ENCODE measurements at regions not wholly inside any gene's neighbourhood (a gene's known extent, or its start where the extent isn't known, plus 50 kb on each side); places are given as distances from the start of the nearest gene placed in this dataset.

DNA sequence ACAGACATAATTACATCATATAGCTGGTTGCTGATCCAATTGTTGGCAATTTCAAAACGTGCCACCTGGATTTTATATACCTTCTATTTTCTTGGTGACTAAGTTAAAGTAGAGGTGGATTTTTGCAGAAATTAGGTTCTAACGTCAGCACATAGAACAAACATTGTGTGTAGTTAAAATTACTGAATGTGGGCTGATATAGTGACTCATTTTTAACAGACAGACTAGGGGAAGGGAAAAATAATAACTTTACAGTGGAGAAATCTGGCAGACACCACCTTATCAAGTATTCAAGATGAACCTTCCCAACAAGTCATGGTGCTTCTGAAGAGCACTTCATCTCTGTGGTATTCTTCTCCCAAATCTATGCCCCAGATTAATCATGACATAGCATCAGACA is 134.5 kb downstream of the UCHL1 start:
- DNase-seq, result no peak

DNA sequence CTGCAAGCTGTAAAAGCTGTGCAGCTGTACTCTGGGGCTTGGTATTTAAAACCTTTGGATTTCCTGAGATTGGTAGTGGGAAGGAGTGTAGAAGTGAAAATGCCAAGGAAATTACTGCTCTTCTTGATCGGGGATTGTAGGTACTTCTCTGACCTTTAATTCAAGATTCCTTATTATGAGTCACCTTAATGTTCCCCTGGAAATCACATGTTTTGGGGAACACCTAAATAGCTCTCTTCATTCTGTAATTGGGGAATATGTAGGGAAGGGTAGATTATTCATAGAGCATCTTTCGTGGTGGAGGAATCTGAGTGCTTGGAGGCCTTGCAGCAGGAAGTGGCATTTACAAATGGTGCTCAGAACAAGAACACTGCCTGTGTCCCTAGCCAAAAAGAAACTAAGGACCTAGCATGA is 137.8 kb downstream of the UCHL1 start:
- no peak for DNase-seq

DNA sequence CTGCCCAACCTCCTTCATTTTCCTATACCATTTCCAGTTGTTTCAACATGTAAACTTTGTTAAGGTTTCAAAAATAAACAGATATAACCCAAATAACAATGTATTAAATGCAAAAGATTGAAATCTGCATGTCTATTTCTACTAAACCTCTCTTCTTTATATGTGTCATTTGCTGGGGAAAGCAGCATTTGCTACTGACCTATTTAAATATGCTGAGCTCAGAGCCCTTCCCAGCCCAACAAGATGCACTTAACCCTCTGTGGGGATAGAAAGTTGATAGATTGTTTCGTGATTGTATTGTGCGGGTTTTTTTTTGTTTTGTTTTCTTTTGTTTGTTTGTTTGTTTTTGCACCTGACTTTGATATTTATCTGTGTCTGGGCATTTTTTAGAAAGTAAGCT is 139.5 kb downstream of the UCHL1 start:
- DNase-seq, result no peak

DNA sequence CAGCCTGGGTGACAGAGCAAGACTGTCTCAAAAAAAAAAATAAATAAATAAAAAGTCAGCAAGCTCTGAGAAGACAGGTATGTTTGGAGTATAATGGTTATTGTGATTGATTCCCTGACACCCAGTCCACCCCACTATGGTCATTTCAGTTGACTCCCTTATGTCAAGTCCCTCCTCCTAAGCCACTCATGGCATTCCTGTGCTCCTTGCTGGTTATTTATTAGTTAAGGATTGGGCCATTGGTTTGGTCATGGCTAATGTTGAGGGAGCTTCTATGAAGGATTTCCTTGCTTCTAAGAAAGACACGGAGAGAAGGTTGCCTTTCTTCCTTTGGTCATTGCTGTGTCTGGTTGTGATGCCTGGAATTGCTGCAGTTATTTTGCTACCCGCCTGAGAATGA is 140.1 kb downstream of the UCHL1 start:
- DNase-seq, result no peak

DNA sequence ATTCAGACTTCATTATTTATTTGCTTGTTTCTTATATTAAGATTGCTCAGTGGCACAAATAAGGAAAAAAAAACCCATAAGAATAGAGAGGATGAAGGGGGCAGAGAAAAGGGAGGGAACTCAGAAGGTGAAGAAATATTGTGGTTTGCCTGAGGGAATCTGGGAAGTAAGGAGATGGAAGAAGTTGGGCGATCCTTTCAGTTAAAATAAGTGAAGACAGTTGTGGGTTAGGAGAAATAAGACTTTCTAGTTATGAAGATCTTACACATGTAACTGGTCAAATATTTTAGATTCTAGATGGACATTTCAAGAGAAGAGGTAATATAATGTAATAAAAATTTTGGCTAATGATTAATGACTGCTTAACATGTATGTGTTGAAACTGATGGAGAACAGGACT is 138.7 kb upstream of the LIMCH1 start:
- no peak for DNase-seq

DNA sequence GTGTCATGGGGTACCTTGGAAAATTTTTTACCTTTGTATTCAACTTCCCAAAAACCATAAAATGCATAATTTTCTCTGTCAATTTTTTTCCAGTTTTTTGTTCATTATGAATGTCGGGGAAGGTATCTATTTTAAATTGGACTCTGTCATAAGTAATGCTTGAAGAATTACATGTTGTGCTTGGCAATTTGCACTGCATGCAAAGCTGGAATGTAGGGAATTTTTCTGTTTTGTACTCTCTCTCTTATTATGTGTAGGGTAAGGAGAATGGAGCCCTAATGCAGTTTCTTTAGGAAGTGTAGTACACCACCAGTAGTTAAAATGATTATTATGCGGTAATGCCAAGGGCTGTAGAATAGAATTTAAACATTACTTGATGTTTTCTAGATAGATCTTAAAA is 137.7 kb upstream of the LIMCH1 start:
- peak; percentile 68 for DNase-seq

DNA sequence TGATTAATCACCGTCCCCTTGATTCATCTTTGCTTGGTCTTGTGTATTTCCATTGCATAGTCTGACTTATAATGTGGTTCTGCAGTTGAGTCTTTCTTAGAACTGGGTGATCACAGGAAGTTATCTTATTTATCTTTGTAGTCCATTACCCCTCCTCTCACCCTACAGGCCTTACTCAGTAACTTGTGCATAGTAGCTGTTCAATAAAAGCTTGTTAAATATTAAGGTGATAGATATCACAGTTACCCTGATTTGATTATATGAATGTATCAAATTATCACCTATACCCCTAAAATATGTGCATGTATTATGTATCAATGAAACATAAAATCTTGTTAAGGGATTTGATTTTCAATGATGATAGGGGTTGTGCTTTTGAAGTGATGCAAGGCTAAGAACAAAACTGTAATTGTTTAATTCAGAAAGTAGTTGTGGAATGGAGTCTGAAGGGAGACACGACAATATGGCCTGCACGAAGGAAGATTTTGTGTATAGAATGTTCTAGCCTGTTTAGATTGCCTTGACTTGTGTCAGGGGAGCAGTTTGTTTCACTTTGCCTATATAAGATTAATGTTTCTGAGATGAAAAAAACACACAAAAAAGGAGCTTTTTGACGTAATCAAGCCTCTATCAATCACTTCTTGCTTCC is 132.4 kb upstream of the LIMCH1 start:
- no peak for DNase-seq

DNA sequence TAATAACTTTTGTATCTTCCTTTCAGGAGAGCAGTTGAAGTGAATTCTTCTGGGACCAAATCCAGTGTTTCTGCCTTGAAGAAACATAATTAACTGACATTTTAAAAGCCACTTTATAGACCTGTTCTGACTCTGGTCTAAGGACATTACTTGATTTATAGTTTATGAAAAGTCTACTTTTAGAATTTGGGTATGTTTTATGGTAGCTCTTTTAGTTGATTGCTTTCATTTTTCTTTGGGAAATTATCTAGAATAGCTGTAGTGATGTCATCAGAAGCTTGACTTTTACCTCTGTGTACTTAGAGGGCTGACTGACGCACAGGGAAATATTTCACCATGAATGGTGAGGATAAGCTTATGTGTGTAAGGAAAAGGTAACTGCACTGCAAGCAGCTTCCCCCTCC is 131.8 kb upstream of the LIMCH1 start:
- no peak for DNase-seq

DNA sequence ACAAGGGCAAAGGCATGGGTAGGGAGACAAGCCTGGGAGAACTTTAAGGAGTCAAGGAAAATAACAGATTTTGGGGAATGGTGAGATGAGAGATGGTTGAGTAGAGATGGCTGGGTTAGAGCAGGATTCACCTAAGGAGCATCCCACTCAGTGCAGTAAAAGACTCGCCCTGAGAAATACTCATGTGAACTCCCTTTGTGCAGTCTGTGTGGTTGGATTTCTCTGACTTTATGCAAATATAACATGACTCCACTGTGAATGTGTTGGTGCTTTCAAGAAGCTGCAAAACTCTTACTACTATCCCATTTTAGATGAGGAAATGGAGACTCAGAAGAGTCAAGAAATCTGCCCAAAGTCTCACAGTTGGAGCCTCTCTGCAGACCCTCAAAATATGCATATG is 129.8 kb upstream of the LIMCH1 start:
- DNase-seq, result no peak

DNA sequence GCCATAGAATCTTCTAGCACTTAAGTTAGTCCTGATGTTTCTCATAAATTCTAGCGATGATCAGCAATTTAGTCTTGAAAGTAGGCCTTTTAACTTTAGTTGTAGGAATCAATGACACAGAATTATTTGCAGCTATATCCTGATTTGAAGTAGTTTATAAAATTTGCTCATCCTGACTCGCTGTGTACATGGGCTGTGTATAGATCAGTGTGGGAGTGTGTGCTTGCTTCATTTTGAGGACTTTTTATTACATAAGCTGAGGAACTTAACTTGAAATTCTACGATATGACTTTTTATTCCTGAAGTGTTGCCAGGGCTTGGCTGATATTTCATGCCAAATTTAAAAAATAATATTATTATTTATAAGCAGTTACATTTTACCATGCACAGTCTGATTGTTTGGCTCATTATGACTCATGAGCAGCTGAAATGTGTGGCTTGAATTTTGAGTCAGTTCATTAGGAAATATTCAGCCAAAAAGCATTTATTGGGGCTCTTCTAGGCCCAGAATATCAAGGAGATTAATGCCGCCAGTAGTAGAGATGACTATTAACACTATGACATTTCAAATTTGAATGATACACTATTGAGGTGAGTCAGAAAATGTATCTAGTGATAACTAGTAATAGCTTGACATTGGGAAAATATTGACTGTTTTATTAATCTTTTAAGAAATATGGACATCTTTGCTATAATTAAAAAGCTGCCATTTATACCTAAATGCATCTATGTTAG is 128.9 kb upstream of the LIMCH1 start:
- no peak for DNase-seq

DNA sequence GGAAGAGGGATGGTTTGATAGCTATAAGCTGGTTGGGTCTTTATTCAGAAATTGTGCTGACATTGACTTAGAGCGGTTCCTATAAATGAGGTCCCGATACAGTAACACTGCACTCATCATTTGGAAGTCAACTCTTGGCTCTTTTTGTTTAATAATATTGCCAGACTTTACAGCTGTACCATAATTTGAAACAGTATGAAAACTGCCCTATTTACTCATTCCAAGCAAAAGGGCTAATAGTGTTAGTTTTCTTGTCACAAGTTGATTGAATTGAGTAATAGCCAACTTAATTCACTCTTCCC is 128.4 kb upstream of the LIMCH1 start:
- DNase-seq, result no peak

DNA sequence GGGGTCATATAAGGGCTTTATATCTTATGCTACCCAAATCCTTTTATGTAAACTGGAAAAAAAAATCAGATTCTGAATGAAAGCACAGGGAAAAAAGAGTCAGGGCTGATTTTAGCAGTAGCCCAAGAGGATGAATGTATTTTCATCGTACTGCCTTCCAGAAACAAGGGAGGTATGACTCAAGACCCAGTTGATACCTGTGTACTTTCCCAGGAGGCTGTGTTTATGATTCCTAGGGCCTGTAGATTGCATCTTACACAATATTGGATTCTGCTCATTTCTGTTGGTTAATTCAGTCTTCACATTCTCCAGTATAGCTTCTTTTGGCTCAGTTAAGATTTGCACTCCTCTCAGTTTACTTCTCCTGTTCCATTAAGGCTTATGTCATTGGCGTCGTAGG is 127.9 kb upstream of the LIMCH1 start:
- no peak for DNase-seq

DNA sequence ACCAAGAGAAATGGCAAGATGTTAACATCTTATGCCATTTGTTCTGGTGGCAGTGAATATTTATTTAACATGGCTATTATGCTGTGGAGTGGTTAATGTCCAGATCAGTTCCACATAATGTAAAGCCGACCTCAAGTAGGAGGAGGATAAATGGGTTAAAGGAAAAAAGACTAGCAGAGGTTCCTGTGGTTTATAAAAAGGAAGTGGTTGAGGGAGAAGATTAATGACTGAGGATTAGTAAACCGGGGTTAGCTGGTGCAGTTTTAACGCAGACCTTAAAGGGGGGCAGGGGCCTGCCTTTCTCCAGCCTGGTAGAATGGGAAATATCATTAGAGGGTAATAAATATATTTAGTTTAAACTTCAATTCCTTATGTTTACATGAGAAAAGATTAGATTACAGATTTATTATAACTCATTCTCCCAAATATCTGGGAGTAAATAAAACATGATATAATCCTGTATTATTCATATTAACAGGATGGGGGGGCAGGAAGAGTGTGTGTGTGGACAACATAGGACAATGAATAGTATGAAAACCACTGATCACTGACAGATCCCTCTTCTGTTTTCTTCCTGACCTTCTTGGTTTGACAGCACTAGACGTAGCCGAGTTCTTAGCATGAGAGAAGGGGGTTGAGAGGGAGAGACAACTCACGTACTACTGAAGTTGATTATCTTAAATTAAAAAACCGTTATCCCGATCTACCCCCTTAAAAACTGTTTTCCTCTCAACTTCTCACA is 124.1 kb upstream of the LIMCH1 start:
- peak; percentile 16 for DNase-seq

DNA sequence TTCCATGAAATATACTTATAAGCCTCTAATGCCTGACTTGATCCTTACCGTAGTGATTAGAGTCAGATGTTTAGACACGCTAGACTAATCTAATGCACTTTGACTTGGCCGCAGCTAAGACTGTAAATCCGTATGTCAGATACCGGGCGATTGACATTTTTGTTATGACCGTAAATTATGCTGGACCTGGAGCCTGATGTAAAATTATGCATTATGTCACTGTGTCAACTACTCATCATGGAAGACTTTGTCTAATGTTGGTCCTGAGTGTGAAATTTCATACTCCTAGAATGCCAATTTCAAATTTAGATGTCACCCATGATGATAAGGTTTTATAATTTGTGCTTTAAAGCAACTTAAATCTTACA is 123.6 kb upstream of the LIMCH1 start:
- no peak for DNase-seq

DNA sequence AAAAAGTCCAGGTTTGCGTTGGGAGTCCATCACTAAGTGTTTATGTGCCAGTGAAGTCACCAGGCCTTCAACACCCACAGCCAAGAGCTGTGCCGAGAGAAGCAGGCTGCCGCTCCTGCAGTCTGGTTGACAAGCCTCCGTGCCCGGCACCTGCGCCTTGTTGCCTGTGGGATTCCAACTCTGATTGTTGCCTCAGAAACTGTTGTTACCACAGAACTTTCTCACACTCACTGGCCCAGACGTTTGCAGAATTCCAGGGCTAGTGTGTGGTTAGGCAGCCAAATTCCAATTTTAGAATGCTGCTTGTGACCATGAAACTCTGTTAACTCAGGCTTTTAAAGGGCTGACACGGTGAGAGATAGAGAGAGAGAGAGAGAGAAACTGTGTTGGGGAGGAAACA is 119.5 kb upstream of the LIMCH1 start:
- DNase-seq, result peak; percentile 55

DNA sequence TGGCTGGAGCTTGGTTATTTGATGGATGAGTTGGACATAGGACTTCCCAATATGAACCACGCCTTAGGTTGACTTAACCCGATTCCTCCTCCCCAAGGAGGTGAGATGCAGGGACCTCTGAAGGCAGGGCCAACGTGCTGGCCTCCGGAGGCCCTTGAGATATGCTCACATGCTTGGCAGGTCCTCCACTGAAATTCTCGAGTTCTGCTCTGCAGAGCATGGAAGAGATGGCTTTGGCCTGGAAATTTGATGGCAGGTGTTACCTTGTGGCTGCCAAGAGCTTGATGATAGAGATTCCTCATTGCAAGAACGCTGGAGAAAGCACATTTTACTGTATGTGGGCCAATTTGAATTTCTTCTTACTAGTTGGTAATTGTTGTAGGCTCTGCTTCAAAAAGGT is 117.4 kb upstream of the LIMCH1 start:
- no peak for DNase-seq

DNA sequence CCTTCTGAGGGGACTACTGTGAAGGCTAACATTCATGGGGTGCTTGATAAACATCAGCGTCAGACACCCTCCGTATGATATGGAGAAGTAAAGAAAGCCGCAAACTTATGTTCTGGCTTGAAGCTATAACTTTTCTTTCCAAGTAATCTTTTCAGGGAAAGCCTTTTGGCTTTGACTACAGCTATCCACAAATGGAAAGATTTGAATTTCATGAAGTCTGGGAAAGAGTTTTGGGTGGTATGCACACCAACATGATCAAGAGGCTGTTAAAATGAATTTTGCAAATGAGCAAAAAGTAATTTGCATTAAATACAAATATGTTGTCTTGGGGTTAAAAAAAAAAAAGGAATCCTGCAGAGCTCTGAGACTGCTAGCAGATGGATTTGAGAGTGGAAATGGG is 114.8 kb upstream of the LIMCH1 start:
- no peak for DNase-seq

DNA sequence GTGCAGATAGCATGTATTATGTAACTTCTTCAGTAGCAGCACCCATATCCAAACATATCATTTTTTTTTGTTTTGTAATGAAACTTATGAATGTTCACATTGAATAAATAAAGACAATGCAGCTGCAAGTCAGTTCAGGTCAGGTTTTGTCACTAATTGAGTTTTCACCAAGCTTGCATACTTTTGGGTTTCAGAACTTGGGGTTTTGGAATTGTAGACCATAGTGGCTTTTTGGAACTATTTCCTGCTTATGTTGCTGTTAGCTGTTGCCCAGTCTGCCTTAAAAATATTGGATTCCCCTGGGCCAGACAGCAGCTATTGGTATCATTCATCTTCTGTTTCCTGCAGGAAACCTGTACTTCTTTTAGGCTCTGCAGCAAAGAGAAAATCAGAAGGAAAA is 113.4 kb upstream of the LIMCH1 start:
- DNase-seq, result no peak

DNA sequence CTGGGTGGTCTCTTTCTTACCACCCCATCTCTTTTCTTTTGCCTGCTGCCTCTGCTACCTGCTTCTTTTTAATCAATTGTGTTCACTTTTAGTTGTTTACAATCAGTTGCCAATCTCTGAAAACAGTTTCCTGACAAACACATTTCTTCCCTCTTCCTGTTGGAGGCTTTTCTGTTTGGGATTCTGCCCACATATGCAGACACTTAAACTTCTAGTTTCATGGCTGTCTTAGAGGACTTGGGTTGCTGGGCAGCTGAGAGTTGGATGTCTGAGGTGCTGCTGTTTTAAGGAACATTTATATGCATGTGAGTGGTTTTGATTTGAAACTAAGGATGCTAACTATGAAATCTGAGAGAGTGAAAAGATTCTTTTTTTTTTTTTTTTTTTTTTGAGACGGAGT is 112.3 kb upstream of the LIMCH1 start:
- no peak for DNase-seq

DNA sequence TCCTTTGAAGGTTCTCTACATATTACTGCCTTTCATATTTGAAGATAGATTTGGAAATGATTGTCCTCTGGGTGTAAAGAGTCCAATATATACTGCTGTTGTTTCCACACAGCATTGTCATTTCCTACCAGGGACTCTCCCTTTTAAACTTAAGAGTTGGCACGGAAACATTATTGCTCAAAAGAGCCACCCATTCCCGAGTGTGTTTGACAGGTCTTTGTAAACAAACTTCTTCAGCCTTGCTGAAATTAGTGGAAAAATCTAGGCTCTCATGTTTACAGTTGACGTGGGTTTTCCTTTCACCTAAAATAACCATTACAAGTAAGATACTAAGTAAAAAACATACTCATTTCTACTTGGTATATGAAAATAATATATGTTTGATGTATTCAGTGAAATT is 111.4 kb upstream of the LIMCH1 start:
- DNase-seq, result no peak

DNA sequence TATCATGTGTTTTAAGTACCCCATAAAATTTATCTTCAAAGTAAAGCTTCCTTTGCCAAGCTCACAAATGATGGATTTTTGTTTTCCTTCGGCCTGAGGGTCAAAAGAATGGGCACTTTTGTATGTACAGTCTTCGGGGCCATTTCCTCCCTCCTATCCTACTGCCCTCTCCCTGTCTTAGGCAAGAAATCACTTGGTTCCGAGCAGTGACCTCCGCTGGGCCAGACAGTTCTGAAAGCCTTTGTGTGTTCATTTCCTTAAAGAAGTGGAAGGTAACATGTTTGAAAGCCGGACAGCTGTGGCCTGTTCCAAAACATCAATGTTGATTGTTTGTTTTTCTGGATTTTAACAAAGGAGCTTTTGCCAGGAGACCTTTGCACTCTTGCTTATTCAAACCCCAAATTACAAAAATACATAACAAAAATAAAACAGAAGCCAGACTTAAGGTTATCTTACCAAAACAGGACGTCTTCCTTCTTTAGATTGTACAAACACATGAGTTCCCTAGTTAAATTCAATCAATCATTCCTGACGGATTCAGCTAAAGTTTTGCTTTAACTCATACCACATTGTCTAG is 110.6 kb upstream of the LIMCH1 start:
- no peak for DNase-seq

DNA sequence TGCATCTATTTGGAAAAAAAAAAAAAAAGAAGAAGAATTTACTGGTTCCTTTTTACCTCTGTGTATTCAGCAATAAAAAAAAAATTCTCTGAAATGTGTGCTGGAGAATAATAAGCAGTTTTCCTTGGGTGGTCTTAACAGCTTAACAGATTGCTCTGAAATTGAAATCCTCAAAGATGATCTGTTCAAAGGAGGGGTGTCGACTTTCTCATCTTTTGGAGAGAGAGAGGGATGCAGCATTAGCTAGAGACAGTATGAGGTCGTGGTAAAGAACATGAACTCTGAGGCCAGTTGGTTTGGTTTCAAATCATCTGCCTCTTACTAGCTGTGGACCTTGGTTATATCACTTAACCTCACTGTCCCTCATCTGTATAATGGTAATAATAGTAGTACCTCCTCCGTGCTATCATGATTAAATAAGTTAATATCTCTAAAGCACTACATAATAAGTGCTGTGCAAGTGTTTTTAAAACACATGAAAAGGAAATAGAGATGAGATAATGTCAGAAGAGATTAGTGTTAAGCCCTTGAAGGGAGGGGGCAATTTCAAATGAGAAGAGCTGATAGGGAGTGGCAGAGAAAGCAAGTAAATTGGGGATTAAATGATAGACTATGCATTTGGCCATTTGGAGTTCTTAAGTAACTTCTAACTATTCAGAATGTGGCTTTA is 109.9 kb upstream of the LIMCH1 start:
- DNase-seq, result no peak

DNA sequence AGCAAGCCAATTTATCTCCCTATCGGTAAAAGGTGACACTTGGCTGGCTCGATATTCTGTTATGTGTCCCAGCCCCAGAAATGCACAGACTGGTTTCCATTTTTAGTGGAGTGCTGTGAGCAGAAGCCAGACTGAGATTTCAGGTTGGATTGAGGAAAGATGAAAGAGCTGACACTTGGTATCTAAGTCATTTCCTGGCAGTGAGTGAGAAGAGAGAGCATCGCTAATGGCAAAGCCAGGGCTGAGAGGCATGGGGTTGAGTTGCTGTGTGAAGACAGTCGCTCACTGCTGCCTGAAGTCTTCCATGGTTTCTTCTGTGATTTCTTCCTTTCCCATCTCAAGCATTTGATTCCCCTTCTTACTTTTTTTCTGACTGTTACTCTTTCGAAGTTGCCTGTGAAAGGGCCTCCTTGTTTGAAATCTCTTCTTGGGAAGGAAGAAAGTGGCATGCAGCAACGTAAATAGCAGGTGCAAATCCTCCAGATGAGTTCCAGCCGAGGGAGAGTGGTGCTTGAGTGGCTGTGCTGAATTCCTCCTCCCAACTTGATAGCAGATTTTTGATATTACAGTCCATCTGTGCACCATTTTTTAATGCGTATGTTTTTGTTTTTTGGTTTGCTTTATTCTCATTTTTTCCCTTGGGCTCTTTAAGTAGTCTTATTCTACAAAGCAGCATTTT is 109.2 kb upstream of the LIMCH1 start:
- no peak for DNase-seq

Data from fibroblast of skin of back (primary cell).